HCT116 (cell line): ENCODE measurements at regions not wholly inside any gene's neighbourhood (a gene's known extent, or its start where the extent isn't known, plus 50 kb on each side); places are given as distances from the start of the nearest gene placed in this dataset.

Experiments used
- ATAC-seq: fragments of 200-7000 bp; cut with Tn5 transposase; 2 replicates; pipeline ENCODE4 v1.9.1; 2020; ENCODE audit warnings: mild to moderate bottlenecking, moderate library complexity
- BruUV-seq: library from RNA; stranded (reverse); fragments of 400-500 nt; replicated peaks from 2 replicates; lab custom pipeline; 2021; lab: Mats Ljungman, UMichigan
- CTCF ChIA-PET: fragments of 300-600 bp; sonication (Branson Sonifier 250); formaldehyde crosslinking; loops from one replicate; lab custom pipeline; 2021; ENCODE audit warnings: antibody characterized with exemption; lab: Charles Lee
- POLR2A ChIA-PET: fragments of 300-600, 350-600 bp; sonication (Branson Sonifier 250); formaldehyde crosslinking; loops from one replicate; lab custom pipeline; 2021; ENCODE audit warnings: antibody characterized with exemption; lab: Charles Lee
- RAD21 ChIA-PET, 2 experiments: fragments of 300-600 bp; sonication (Branson Sonifier 250); formaldehyde crosslinking; loops; one replicate each; lab custom pipeline; 2023; ENCODE audit warnings: low total read pairs in 2 of 2; ENCODE audit not compliant: uncharacterized antibody in 2 of 2, unreplicated experiment in 2 of 2, low non-redundant PET in 1 of 2; lab: Charles Lee
- DNase-seq: peaks from one replicate; pipeline ENCODE4 v3.0.0-alpha.2; 2010; ENCODE audit warnings: low read depth, low spot score
- H2AFZ ChIP-seq: fragments of 200-600 bp; shearing (Covaris generic), sonication (generic); 2 replicates; pipeline ENCODE4 v1.6.1; 2017; ENCODE audit warnings: low read depth, mixed run types, mixed read lengths, antibody characterized with exemption, low read length; ENCODE audit not compliant: poor library complexity, severe bottlenecking
- H3K27ac ChIP-seq: 2 replicates; pipeline ENCODE4 v1.5.1; 2012; ENCODE audit warnings: low read depth, low read length
- H3K27me3 ChIP-seq: fragments of 200-600 bp; sonication (generic); 2 replicates; pipeline ENCODE4 v1.6.1; 2016; ENCODE audit warnings: mixed run types, low read length, mixed read lengths; ENCODE audit not compliant: insufficient read depth
- H3K36me3 ChIP-seq, 2 experiments: fragments of 200-500 bp in 1 of 2; fragments of 200-600 bp in 1 of 2; sonication (Bioruptor generic) in 1 of 2; sonication (generic) in 1 of 2; 2 replicates each; pipeline versions ENCODE4 v1.5.1 to v1.6.1; 2014 to 2016; ENCODE audit warnings: low read length in 2 of 2, inconsistent platforms in 1 of 2, mixed read lengths in 1 of 2, mixed run types in 1 of 2; ENCODE audit not compliant: insufficient read depth in 2 of 2, control insufficient read depth in 1 of 2
- H3K4me1 ChIP-seq, 2 experiments: fragments of 200-600 bp in 1 of 2; sonication (generic) in 1 of 2; 2 replicates each; pipeline versions ENCODE4 v1.5.1 to v1.6.1; 2012 to 2017; ENCODE audit warnings: low read length in 2 of 2, inconsistent platforms in 1 of 2, mild to moderate bottlenecking in 1 of 2, mixed read lengths in 1 of 2, mixed run types in 1 of 2, moderate library complexity in 1 of 2; ENCODE audit not compliant: insufficient read depth in 2 of 2, control insufficient read depth in 1 of 2
- H3K4me2 ChIP-seq: fragments of 200-600 bp; sonication (generic); 2 replicates; pipeline ENCODE4 v1.6.1; 2017; ENCODE audit warnings: mixed run types, low read length, mixed read lengths
- H3K4me3 ChIP-seq, 2 experiments: fragments of 200-600 bp in 1 of 2; sonication (generic) in 1 of 2; replicated peaks in 1 of 2; 2 replicates each; pipeline ENCODE4 v1.5.1; 2011 to 2016; ENCODE audit warnings: low read length in 2 of 2, control low read depth in 1 of 2, low read depth in 1 of 2, mild to moderate bottlenecking in 1 of 2, mixed read lengths in 1 of 2, mixed run types in 1 of 2
- H3K79me2 ChIP-seq: fragments of 200-600 bp; sonication (generic); 2 replicates; pipeline ENCODE4 v1.6.1; 2017; ENCODE audit warnings: mild to moderate bottlenecking, mixed run types, low read length, moderate library complexity, mixed read lengths; ENCODE audit not compliant: insufficient read depth
- H3K9ac ChIP-seq: fragments of 200-600 bp; sonication (generic); 2 replicates; pipeline ENCODE4 v1.6.1; 2016; ENCODE audit warnings: low read length, mixed read lengths
- H3K9me2 ChIP-seq: fragments of 200-600 bp; sonication (generic), shearing (Covaris generic); 2 replicates; pipeline ENCODE4 v1.6.1; 2017; ENCODE audit warnings: mixed run types, mild to moderate bottlenecking, moderate library complexity; ENCODE audit not compliant: insufficient read depth
- H3K9me3 ChIP-seq, 2 experiments: fragments of 200-500 bp in 1 of 2; fragments of 200-600 bp in 1 of 2; sonication (Bioruptor generic) in 1 of 2; sonication (generic) in 1 of 2; 2 replicates each; pipeline ENCODE4 v1.6.1; 2014 to 2017; ENCODE audit warnings: low read length in 2 of 2, mixed read lengths in 2 of 2, inconsistent platforms in 1 of 2, low read depth in 1 of 2, mild to moderate bottlenecking in 1 of 2, mixed run types in 1 of 2, moderate library complexity in 1 of 2; ENCODE audit not compliant: control insufficient read depth in 1 of 2, insufficient read depth in 1 of 2
- H4K20me1 ChIP-seq: fragments of 200-600 bp; sonication (generic), shearing (Covaris generic); 2 replicates; pipeline ENCODE4 v1.6.1; 2017; ENCODE audit warnings: mixed run types, mild to moderate bottlenecking, moderate library complexity; ENCODE audit not compliant: insufficient read depth
- ATF3 ChIP-seq: IDR thresholded peaks from 2 replicates; pipeline ENCODE4 v1.6.1; 2012
- CBX3 ChIP-seq: IDR thresholded peaks from 2 replicates; pipeline ENCODE4 v1.6.1; 2012; ENCODE audit warnings: low read depth
- CEBPB ChIP-seq: IDR thresholded peaks from 2 replicates; pipeline ENCODE4 v1.6.1; 2012; ENCODE audit warnings: low read depth
- CTCF ChIP-seq, 3 experiments: fragments of 200-600 bp in 1 of 3; sonication (generic) in 1 of 3; IDR thresholded peaks in 2 of 3; conservative IDR thresholded peaks in 1 of 3; 2 replicates each; pipeline ENCODE4 v1.5.1; 2012 to 2017; ENCODE audit warnings: low read depth in 2 of 3, low read length in 2 of 3, antibody characterized with exemption in 1 of 3, borderline replicate concordance in 1 of 3, control low read depth in 1 of 3, mild to moderate bottlenecking in 1 of 3, mixed read lengths in 1 of 3, mixed run types in 1 of 3, moderate library complexity in 1 of 3; ENCODE audit not compliant: insufficient read depth in 1 of 3
- ELF1 ChIP-seq: IDR thresholded peaks from 2 replicates; pipeline ENCODE4 v1.6.1; 2012; ENCODE audit warnings: low read depth, borderline replicate concordance
- EZH2 ChIP-seq: fragments of 200-600 bp; sonication (generic); IDR thresholded peaks from 2 replicates; pipeline ENCODE4 v1.6.1; 2017; ENCODE audit warnings: antibody characterized with exemption, mixed run types
- EZH2phosphoT487 ChIP-seq: fragments of 200-600 bp; IDR thresholded peaks from 2 replicates; pipeline ENCODE4 v1.6.1; 2018; ENCODE audit warnings: antibody characterized with exemption, borderline replicate concordance
- JUND ChIP-seq: IDR thresholded peaks from 2 replicates; pipeline ENCODE4 v1.6.1; 2012
- MAX ChIP-seq: IDR thresholded peaks from 2 replicates; pipeline ENCODE4 v1.6.1; 2012
- POLR2A ChIP-seq: IDR thresholded peaks from 2 replicates; pipeline ENCODE4 v1.7.0; 2011; ENCODE audit warnings: borderline replicate concordance; ENCODE audit not compliant: insufficient read depth, insufficient read length; ENCODE audit errors: extremely low read depth
- RAD21 ChIP-seq: IDR thresholded peaks from 2 replicates; pipeline ENCODE4 v1.6.1; 2012; ENCODE audit warnings: low read depth, mild to moderate bottlenecking
- REST ChIP-seq: IDR thresholded peaks from 2 replicates; pipeline ENCODE4 v1.6.1; 2012; ENCODE audit warnings: low read depth
- SIN3A ChIP-seq: IDR thresholded peaks from 2 replicates; pipeline ENCODE4 v1.6.1; 2012; ENCODE audit warnings: low read depth
- SP1 ChIP-seq: IDR thresholded peaks from 2 replicates; pipeline ENCODE4 v1.6.1; 2012; ENCODE audit warnings: low read depth
- SRF ChIP-seq: IDR thresholded peaks from 2 replicates; pipeline ENCODE4 v1.6.1; 2012; ENCODE audit warnings: low read depth
- TCF7L2 ChIP-seq: IDR thresholded peaks from 2 replicates; pipeline ENCODE4 v1.7.0; 2011; ENCODE audit warnings: borderline replicate concordance, inconsistent platforms; ENCODE audit not compliant: insufficient read depth, insufficient read length; ENCODE audit errors: extremely low read depth
- YY1 ChIP-seq: IDR thresholded peaks from 2 replicates; pipeline ENCODE4 v1.6.1; 2011; ENCODE audit warnings: low read length, low read depth, moderate library complexity, mild to moderate bottlenecking; ENCODE audit not compliant: insufficient replicate concordance; ENCODE audit errors: extremely low read depth
- ZBTB33 ChIP-seq: IDR thresholded peaks from 2 replicates; pipeline ENCODE4 v1.6.1; 2011; ENCODE audit warnings: mild to moderate bottlenecking, low read length, moderate library complexity; ENCODE audit not compliant: insufficient replicate concordance; ENCODE audit errors: extremely low read depth
- ZFX ChIP-seq: fragments of 450-650 bp; IDR thresholded peaks from 2 replicates; pipeline ENCODE4 v1.6.1; 2017
- ZNF274 ChIP-seq: fragments of 200-500 bp; sonication (Bioruptor generic); IDR thresholded peaks from 2 replicates; pipeline ENCODE4 v1.6.1; 2014; ENCODE audit warnings: mild to moderate bottlenecking, low read depth, low read length, inconsistent platforms
- intact Hi-C: fragments of 100-400 bp; cut with micrococcal nuclease; formaldehyde crosslinking; loops from 2 replicates; pipeline ENCODE4 v1.10.0; 2022

- no peaks in the 10 kb centered on the region for H3K9me2 ChIP-seq
- CTCF ChIA-PET: no interaction called here
- H3K79me2 ChIP-seq: no peaks in the 10 kb centered on the region
- intact Hi-C loops: no loop called here
- TF ChIP-seq YY1: no peak
- no peak for TF ChIP-seq CTCF (IDR thresholded peaks at IDR 0.05 in 2 of 3, conservative IDR thresholded peaks at IDR 0.05 in 1 of 3; ENCODE audit: borderline replicate concordance in 1 of 3, insufficient read depth in 1 of 3, low read depth in 2 of 3, low read length in 2 of 3)
- TF ChIP-seq EZH2phosphoT487: no peak
- TF ChIP-seq ZFX: no peak
- no peak for TF ChIP-seq ZBTB33
- no peak for TF ChIP-seq ZNF274
- TF ChIP-seq POLR2A: no peak
- no peak for TF ChIP-seq REST
- no peak for TF ChIP-seq TCF7L2
- TF ChIP-seq RAD21: no peak
- no peak for TF ChIP-seq JUND
- no peak for TF ChIP-seq MAX
- TF ChIP-seq CEBPB: no peak
- no peak for TF ChIP-seq SIN3A
- no peak for TF ChIP-seq SP1
- no peak for TF ChIP-seq EZH2
- TF ChIP-seq ATF3: no peak
- TF ChIP-seq CBX3: no peak
- TF ChIP-seq ELF1: no peak
- no peak for TF ChIP-seq SRF
- POLR2A ChIA-PET: no interaction called here
- H3K4me3 ChIP-seq: no peak overlapping the region
- H2AFZ ChIP-seq: no peak overlapping the region
- no peak overlapping the region for H3K9ac ChIP-seq
- no peak for ATAC-seq
- H3K9me3 ChIP-seq: peaks cover 6 to 8% of the 10 kb centered on the region in 2 experiments; a peak in 2 of 4 replicates
- H3K4me2 ChIP-seq: no peak overlapping the region
- BruUV-seq: no TSS peak
- DNase-seq: no peak
- H3K27me3 ChIP-seq: no peaks in the 10 kb centered on the region
- no peak overlapping the region for H3K27ac ChIP-seq
- H4K20me1 ChIP-seq: no peaks in the 10 kb centered on the region
- no peaks in the 10 kb centered on the region for H3K4me1 ChIP-seq
- RAD21 ChIA-PET: no interaction called here
- H3K36me3 ChIP-seq: no peaks in the 10 kb centered on the region
Observed at GRCh38 chr9:117624106-117624505, 80.1 kb upstream of the TLR4 start.
